ENCODE measurements at regions not wholly inside any gene's neighbourhood (a gene's known extent, or its start where the extent isn't known, plus 50 kb on each side); places are given as distances from the start of the nearest gene placed in this dataset.
A peak's percentile ranks its signal among the peaks of the same experiment; 100 is the strongest.

DNA sequence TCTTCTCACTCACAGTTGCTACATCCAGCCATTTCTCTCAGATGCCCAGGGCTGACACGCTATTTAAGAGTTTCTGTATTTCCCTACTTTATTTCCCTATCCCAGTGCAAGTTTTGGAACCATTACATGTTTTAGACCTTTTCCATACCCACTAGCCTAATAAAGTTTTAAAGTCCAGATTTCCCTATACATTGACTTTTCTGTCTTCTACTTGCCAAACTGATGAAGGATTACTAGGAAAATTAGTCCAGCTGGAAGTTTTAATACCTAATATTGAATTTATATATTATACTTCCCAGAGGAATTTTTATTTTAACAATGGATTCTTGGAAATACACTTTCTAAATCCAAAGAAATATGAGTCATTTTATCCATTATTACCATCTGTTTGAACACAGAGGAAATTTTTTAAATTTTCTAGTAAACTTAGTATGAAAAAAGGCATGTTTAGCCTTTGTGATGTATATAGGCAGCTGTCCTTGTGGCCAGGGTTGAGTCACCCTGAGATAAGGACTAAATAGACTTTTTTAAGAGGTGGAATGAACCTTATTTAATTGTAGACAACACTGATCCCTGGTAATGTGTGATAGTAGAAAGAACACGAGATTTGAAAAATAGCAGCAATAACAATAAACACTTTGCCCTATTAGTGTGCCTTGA is 205.0 kb downstream of the TFEC start:
- H2BK20ac ChIP-seq (ENCODE audit: low read depth, low read length), result no peak overlapping the region
- no peaks in the 10 kb centered on the region for H4K20me1 ChIP-seq (ENCODE audit: insufficient read depth, low read length)
- ChIA-PET CTCF (no interaction called here), POLR2A (ENCODE audit: unreplicated experiment) (no interaction called here)
- no peak overlapping the region for H3K4ac ChIP-seq (ENCODE audit: low read depth, low read length)
- H2BK120ac ChIP-seq (ENCODE audit: low read depth, low read length), result no peak overlapping the region
- no peak overlapping the region for H2AK9ac ChIP-seq (replicated peaks; ENCODE audit: low read depth, low read length, poor library complexity)
- no peak overlapping the region for H3K4me3 ChIP-seq (ENCODE audit: insufficient read depth, low read depth, low read length)
- no peak overlapping the region for H2BK5ac ChIP-seq (ENCODE audit: low read depth, low read length, poor library complexity, severe bottlenecking)
- 71% methylated on average over 1 of the region's 2 CpGs; no CpG with 5 or more reads in 1 of the 2 experiments for WGBS, 2 experiments (ENCODE audit: extremely low coverage in 2 of 2, insufficient read length in 1 of 2)
- H3K4me2 ChIP-seq (ENCODE audit: low read depth, low read length), result no peak overlapping the region
- H3K4me1 ChIP-seq (ENCODE audit: control insufficient read depth, insufficient read depth, low read length), result 0 out of 2 replicates have a peak, but pooled peaks cover 2% of the 10 kb centered on the region
- H3K18ac ChIP-seq (ENCODE audit: low read depth, low read length), result no peak overlapping the region
- intact Hi-C loops (cut with micrococcal nuclease) (no loop called here), in situ Hi-C loops (cut with MboI; ENCODE audit: low sequenced_read_pairs) (no loop called here), dilution Hi-C loops (cut with HindIII; ENCODE audit: low sequenced_read_pairs, unreplicated experiment) (no loop called here)
- H4K91ac ChIP-seq (ENCODE audit: insufficient read depth, low read depth, low read length), result no peak overlapping the region
- no peak overlapping the region for H2AFZ ChIP-seq (replicated peaks; ENCODE audit: low read length, poor library complexity)
- no peaks in the 10 kb centered on the region for H3K79me1 ChIP-seq (ENCODE audit: low read depth in 1 of 2, low read length in 2 of 2)
- H3K56ac ChIP-seq (ENCODE audit: extremely low read depth, insufficient read depth, low read length), result no peak overlapping the region
- no peaks in the 10 kb centered on the region for H3K9me1 ChIP-seq (ENCODE audit: insufficient read depth, low read length)
- H3K9ac ChIP-seq (ENCODE audit: low read depth, low read length), result no peak overlapping the region
- no peak overlapping the region for H4K8ac ChIP-seq (ENCODE audit: low read depth in 2 of 2, low read length in 2 of 2)
- DNase-seq, result peak; percentile 69
- H4K5ac ChIP-seq (ENCODE audit: low read depth, low read length), result no peak overlapping the region
- H3K27me3 ChIP-seq (ENCODE audit: control insufficient read depth, insufficient read depth, low read length), result no peaks in the 10 kb centered on the region
- no peaks in the 10 kb centered on the region for H3K9me3 ChIP-seq (ENCODE audit: control insufficient read depth, insufficient read depth, low read length)
- H3K36me3 ChIP-seq (ENCODE audit: control insufficient read depth, insufficient read depth, low read length), result no peaks in the 10 kb centered on the region
- BruUV-seq (replicated peaks), result no TSS peak
- ATAC-seq (ENCODE audit: low read depth), result peak; percentile 29
- H3K23ac ChIP-seq (ENCODE audit: low read depth, low read length), result no peak overlapping the region
- TF ChIP-seq, protein P1, sequence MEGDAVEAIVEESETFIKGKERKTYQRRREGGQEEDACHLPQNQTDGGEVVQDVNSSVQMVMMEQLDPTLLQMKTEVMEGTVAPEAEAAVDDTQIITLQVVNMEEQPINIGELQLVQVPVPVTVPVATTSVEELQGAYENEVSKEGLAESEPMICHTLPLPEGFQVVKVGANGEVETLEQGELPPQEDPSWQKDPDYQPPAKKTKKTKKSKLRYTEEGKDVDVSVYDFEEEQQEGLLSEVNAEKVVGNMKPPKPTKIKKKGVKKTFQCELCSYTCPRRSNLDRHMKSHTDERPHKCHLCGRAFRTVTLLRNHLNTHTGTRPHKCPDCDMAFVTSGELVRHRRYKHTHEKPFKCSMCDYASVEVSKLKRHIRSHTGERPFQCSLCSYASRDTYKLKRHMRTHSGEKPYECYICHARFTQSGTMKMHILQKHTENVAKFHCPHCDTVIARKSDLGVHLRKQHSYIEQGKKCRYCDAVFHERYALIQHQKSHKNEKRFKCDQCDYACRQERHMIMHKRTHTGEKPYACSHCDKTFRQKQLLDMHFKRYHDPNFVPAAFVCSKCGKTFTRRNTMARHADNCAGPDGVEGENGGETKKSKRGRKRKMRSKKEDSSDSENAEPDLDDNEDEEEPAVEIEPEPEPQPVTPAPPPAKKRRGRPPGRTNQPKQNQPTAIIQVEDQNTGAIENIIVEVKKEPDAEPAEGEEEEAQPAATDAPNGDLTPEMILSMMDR (conservative IDR thresholded peaks at IDR 0.05; ENCODE audit: low read depth, low read length), result no peak
- no peak for TF ChIP-seq RCOR1 (IDR thresholded peaks at IDR 0.05; ENCODE audit: insufficient replicate concordance, low read length)
- no peak overlapping the region for H2BK15ac ChIP-seq (ENCODE audit: low read depth, low read length)
- no peak overlapping the region for H3K27ac ChIP-seq (ENCODE audit: insufficient read depth, low read length)
- H3K14ac ChIP-seq (replicated peaks; ENCODE audit: low read depth, low read length), result no peak overlapping the region
- no peak overlapping the region for H2AK5ac ChIP-seq (ENCODE audit: low read depth, low read length)
